ENCODE measurements at regions not wholly inside any gene's neighbourhood (a gene's known extent, or its start where the extent isn't known, plus 50 kb on each side); places are given as distances from the start of the nearest gene placed in this dataset.

DNA sequence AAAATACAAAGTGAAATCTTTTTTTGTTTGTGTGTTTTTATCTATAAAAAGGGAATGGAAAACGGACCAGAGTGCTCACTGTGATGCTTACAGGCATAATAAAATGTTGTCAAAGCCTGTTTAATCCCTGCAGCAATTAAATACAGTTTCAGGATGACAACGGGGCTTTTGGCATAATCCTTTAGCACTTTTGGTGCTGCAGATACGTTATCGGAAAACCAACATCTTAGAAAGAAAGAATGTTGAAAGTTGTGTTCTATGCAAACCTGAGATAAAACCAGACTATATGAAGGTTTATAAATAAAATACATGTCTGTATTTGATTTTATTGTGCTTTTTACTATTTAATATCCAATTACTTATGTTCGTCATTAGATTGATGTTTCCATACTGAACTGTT is 307.4 kb upstream of the DAB2 start:
- no peak for DNase-seq
- Histone ChIP-seq H3K36me3 (no peaks in the 10 kb centered on the region), H3K4me3 (no peak overlapping the region), H3K9me3 (no peaks in the 10 kb centered on the region), H3K27me3 (no peaks in the 10 kb centered on the region), H3K27ac (no peak overlapping the region), H3K4me1 (no peaks in the 10 kb centered on the region)
- intact Hi-C loops (cut with DNase I; ENCODE audit: low total_unique reads), result no loop called here
- TF ChIP-seq POLR2A (IDR thresholded peaks at IDR 0.05), result no peak
- TF ChIP-seq, protein P1, sequence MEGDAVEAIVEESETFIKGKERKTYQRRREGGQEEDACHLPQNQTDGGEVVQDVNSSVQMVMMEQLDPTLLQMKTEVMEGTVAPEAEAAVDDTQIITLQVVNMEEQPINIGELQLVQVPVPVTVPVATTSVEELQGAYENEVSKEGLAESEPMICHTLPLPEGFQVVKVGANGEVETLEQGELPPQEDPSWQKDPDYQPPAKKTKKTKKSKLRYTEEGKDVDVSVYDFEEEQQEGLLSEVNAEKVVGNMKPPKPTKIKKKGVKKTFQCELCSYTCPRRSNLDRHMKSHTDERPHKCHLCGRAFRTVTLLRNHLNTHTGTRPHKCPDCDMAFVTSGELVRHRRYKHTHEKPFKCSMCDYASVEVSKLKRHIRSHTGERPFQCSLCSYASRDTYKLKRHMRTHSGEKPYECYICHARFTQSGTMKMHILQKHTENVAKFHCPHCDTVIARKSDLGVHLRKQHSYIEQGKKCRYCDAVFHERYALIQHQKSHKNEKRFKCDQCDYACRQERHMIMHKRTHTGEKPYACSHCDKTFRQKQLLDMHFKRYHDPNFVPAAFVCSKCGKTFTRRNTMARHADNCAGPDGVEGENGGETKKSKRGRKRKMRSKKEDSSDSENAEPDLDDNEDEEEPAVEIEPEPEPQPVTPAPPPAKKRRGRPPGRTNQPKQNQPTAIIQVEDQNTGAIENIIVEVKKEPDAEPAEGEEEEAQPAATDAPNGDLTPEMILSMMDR (IDR thresholded peaks at IDR 0.05), result no peak

- TF ChIP-seq POLR2A (IDR thresholded peaks at IDR 0.05), result no peak
- TF ChIP-seq, protein P1 (IDR thresholded peaks at IDR 0.05), result no peak
- no peak overlapping the region for H3K4me3 ChIP-seq
- no peaks in the 10 kb centered on the region for H3K9me3 ChIP-seq
- intact Hi-C loops (cut with DNase I; ENCODE audit: low total_unique reads), result no loop called here
- no peaks in the 10 kb centered on the region for H3K27me3 ChIP-seq
- H3K36me3 ChIP-seq, result no peaks in the 10 kb centered on the region
- no peaks in the 10 kb centered on the region for H3K4me1 ChIP-seq
- DNase-seq, result no peak
- no peak overlapping the region for H3K27ac ChIP-seq
Observed at GRCh38 chr5:39730699-39731098, 305.9 kb upstream of the DAB2 start.

- Histone ChIP-seq H3K9me3 (no peaks in the 10 kb centered on the region), H3K27me3 (no peaks in the 10 kb centered on the region), H3K4me1 (no peaks in the 10 kb centered on the region), H3K4me3 (no peak overlapping the region), H3K27ac (no peak overlapping the region), H3K36me3 (no peaks in the 10 kb centered on the region)
- intact Hi-C loops (cut with DNase I; ENCODE audit: low total_unique reads), result no loop called here
- TF ChIP-seq, protein P1 (IDR thresholded peaks at IDR 0.05), result no peak
- no peak for DNase-seq
Observed at GRCh38 chr5:39730006-39730405, 305.2 kb upstream of the DAB2 start.

DNA sequence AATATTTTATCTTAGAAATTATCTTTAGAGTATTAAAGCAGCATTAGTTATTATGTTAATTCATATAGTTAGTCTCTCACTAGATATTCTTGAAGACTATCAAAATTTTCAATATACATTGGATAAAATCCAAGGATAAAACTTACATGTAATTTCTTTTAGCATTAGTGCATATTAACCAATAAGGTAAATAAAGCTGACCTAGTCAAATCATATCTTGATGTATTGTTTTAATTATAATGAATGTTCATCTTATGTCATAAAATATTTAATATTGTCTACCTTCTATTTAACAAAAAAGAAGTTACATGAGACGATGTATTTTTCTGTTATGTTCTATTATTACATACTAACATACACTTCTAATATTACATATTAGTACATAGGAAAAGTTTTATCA is 301.7 kb upstream of the DAB2 start:
- intact Hi-C loops (cut with DNase I; ENCODE audit: low total_unique reads), result no loop called here
- H3K4me3 ChIP-seq, result no peak overlapping the region
- TF ChIP-seq POLR2A (IDR thresholded peaks at IDR 0.05), result no peak
- TF ChIP-seq, protein P1 (IDR thresholded peaks at IDR 0.05), result no peak
- H3K27ac ChIP-seq, result no peak overlapping the region
- no peaks in the 10 kb centered on the region for H3K36me3 ChIP-seq
- DNase-seq, result no peak
- H3K4me1 ChIP-seq, result no peaks in the 10 kb centered on the region
- no peaks in the 10 kb centered on the region for H3K9me3 ChIP-seq
- H3K27me3 ChIP-seq, result no peaks in the 10 kb centered on the region

GRCh38 chr5:39721394-39721793 is 296.6 kb upstream of the DAB2 start:
- no peak for DNase-seq
- no peak overlapping the region for H3K27ac ChIP-seq
- no peak for TF ChIP-seq POLR2A (IDR thresholded peaks at IDR 0.05)
- TF ChIP-seq, protein P1 (IDR thresholded peaks at IDR 0.05), result no peak
- H3K4me3 ChIP-seq, result no peak overlapping the region
- intact Hi-C loops (cut with DNase I; ENCODE audit: low total_unique reads), result no loop called here
- H3K36me3 ChIP-seq, result no peaks in the 10 kb centered on the region
- H3K9me3 ChIP-seq, result no peaks in the 10 kb centered on the region
- H3K27me3 ChIP-seq, result no peaks in the 10 kb centered on the region
- H3K4me1 ChIP-seq, result no peaks in the 10 kb centered on the region

Data from uterus (tissue), 3 donors.